ENCODE measurements at regions not wholly inside any gene's neighbourhood (a gene's known extent, or its start where the extent isn't known, plus 50 kb on each side); places are given as distances from the start of the nearest gene placed in this dataset.

DNA sequence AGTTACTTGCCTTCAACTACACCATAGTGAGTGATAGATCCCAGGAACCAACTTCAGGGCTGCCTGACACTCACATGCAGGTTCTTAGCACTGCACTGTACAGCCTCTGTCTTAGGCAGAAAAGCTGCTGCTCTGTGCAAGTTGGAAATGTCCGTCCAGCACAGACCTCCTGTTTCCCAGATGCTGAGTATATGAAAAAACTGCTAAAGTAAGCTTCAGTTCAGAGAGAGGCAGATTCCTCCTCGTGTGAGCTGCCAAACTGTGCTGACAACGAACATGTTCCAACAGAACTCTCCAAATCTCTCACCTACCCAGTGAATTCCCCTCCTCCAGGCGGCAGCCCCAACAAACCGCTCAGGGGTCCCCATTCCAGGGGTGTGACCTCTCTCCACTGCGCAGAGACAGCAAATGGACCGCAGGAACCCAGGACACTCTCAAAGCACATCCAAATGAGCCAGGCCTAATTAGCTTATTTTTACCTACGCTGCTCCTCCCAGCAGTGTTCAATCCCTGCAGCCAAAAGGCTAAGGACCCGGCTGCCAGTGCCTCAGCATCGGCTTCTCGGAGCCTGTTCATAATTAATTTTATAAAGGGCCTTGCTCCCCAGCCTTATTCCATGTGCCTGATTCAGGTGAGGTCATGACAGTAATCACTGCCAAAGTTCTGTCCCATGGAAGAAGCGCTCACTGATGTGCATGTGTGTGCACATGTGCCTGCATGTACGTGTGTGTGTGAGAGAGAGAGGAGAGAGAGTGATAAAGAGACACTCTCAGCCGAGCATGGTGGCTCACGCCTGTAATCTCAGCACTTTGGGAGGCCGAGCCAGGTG lies 159.5 kb upstream of the AUTS2 start:
- TF ChIP-seq, protein P1, sequence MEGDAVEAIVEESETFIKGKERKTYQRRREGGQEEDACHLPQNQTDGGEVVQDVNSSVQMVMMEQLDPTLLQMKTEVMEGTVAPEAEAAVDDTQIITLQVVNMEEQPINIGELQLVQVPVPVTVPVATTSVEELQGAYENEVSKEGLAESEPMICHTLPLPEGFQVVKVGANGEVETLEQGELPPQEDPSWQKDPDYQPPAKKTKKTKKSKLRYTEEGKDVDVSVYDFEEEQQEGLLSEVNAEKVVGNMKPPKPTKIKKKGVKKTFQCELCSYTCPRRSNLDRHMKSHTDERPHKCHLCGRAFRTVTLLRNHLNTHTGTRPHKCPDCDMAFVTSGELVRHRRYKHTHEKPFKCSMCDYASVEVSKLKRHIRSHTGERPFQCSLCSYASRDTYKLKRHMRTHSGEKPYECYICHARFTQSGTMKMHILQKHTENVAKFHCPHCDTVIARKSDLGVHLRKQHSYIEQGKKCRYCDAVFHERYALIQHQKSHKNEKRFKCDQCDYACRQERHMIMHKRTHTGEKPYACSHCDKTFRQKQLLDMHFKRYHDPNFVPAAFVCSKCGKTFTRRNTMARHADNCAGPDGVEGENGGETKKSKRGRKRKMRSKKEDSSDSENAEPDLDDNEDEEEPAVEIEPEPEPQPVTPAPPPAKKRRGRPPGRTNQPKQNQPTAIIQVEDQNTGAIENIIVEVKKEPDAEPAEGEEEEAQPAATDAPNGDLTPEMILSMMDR (conservative IDR thresholded peaks at IDR 0.05; ENCODE audit: low read length) = no peak
- no peak for TF ChIP-seq EZH2phosphoT487 (IDR thresholded peaks at IDR 0.05; ENCODE audit: borderline replicate concordance)
